HG03460 (cell line): ENCODE measurements at regions not wholly inside any gene's neighbourhood (a gene's known extent, or its start where the extent isn't known, plus 50 kb on each side); places are given as distances from the start of the nearest gene placed in this dataset.

Experiments used
- ATAC-seq: cut with Tn5 transposase; IDR thresholded peaks from one replicate; pipeline ENCODE4 v1.9.1; 2021; ENCODE audit not compliant: unreplicated experiment

DNA sequence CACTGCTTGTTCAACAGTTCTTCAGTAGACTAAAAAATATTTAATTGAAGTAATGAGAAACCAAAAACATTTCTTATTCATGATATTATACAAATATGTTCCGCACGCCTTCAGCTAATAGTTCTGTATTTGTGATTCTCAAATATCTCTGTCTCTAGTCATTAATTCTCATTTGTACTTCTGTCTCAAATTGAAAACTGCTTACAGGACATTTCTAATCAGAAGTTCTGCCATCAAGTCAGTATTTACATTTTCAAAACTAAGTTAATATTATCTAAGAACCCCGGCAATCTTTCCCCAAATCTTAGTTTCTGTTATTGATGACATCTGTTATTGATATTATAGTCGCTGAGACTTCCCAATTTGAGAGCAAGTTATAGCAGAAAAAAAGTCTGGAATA lies 78.6 kb upstream of the PGRMC2 start:
- ATAC-seq, result no peak

DNA sequence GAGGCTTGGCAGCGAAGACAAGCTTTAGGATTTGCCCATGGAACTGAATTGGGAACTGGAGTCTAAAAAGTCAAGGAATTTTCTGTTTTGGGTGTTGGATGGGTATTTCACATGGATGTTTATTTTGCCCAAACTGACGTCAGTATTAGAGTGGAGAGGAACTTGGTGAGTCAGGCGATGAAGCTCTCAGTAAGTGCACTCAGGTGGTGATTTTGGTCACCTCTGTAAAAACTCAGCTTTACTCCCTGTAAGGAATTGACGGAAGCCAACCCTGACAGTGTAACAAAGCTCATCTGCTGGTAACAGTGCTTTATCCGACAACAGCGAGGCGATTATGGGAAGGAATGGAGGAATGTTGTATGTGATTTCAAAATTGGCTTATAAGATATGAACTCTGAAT lies 77.0 kb upstream of the PGRMC2 start:
- ATAC-seq, result no peak

DNA sequence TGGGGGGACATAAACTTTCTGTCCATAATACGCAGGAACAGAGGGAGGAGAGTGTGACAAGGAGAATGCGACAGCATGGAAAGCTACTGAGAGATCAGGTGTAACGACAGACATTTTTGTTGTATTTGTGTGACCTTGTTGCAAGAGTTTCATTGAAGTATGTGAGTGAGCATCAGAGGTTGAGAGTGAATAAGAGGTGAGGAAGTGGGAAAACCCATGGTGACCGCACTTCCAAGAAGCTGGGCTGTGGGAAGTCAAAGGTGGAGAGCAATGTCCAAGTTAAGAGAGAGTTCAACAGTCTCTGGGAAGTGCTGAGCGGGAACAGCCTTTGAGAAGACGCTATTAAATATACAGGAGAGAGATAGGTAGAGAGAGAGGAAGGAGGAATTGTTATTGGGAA lies 76.4 kb upstream of the PGRMC2 start:
- ATAC-seq, result no peak

DNA sequence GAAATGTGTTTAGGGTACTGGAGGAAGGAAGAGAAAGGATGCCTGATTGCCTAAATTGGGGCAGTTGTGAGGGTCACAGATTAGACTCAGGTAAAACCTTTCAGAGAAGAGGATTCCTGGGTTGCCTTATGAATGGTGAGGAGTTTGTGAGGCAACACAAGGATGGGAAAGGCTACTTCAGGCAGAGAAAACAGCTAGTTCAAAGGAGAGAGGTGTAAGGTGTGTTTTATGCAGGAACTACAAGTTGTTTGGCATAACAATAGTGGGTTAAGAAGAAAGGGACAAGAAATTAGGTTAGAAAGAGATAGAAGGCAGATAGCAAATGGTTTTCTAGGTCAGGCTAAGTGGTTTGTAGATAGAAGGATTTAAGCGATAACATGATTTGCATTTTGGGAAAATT lies 75.1 kb upstream of the PGRMC2 start:
- no peak for ATAC-seq

DNA sequence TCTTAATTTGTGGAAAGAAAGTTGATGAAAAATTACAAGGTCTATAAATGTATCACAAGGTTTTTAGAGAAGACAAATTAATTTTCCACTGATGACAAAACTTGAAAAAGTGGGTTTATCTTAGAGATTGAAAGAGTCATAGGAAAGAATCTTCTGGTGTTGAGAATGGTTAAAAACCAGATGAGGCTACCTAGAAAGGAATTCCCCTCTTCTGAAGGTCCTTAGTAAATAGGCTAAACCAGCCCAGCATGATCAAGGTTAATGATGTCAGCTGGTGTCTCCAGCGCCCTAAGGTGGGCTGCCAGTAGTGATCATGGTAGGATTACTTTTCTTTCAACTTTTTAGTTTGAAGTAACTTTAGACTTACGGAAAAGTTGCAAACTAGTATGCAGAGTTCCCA lies 71.8 kb upstream of the PGRMC2 start:
- ATAC-seq, result no peak

DNA sequence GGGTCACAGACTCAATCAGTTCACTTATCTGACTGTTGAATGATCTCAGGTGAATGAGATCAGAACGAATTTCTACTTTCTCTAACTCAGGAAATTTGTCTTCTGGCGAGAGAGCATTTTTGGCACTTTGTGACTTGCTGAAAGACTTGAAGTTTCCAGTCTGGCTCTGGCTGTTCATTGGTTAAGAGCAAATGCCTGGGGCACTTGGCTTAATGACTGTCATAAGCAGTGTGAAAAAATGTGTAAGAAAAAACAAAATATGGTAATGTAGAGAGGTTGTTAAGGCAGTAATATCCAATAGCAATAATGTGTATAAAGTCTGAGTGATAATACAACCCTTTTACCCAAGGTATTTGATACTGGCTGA lies 71.3 kb upstream of the PGRMC2 start:
- ATAC-seq, result no peak

DNA sequence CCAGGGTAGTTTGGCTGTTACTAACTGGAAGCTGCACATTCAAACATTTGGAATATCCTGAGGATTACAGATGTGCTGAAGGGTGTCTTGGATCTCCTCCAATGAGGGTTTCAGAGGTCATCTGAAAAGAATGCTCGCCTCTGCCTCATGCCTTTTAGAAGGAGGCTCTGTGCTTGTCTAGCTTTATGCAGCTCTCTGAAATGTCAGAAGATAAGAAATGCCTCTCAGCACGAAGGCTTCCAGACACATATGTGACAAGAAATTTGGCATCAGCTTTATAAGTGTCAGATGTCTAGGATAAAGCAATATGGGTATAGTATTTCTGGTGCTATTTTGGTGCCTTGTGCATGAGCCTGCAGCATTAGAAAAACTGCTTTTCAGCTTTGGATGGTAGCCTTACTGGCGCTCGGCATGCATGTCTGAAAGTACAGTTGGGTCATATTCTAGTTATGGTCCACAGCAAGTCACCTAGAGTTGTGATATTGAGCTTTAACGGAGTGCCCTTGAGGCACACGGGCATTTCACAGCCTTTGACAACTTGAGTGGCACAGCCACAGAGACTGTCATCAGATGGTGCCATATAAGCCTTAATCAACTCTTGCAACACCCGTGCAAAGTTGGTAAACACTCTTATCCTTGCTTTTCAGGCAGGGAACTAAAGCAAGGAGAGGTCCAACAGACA lies 70.8 kb upstream of the PGRMC2 start:
- no peak for ATAC-seq

DNA sequence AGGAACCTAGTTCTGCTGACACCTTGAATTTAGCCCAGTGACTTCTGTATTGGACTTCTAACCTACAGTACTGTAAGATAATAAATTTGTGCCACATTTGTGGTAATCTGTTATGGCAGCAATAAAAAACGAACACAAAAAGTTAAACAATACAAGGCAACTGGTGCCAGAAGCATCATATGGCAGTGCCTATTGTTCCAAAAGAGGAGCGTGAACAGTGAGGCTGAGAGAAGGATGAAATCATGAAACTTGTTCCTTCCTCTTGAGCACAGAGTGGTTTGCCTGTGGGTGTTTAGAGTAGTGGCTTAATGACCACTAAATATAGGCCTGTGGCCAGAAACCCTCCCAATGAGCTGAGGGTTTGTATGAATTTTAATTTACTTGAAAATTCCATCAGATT lies 69.7 kb upstream of the PGRMC2 start:
- ATAC-seq, result no peak

DNA sequence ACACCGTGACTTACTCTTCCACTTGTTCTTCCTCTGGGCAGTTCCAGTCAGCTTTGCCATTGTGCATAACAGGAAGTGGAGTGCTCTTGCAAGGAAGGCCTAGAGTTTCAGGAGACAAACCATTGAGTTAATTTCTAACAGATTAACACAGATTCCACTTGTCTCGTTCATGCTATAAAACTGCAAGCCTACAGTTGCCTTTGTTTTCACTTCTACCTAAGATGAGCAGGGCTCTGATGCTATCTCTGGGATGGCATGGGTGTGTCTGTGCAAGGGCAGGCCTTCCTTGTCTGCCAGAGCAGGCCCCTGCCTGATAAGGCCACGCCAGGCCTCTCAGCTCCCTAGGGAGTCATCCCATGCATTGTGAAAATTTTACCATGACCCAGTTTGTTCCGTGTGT lies 67.7 kb upstream of the PGRMC2 start:
- peak; percentile 80 for ATAC-seq

DNA sequence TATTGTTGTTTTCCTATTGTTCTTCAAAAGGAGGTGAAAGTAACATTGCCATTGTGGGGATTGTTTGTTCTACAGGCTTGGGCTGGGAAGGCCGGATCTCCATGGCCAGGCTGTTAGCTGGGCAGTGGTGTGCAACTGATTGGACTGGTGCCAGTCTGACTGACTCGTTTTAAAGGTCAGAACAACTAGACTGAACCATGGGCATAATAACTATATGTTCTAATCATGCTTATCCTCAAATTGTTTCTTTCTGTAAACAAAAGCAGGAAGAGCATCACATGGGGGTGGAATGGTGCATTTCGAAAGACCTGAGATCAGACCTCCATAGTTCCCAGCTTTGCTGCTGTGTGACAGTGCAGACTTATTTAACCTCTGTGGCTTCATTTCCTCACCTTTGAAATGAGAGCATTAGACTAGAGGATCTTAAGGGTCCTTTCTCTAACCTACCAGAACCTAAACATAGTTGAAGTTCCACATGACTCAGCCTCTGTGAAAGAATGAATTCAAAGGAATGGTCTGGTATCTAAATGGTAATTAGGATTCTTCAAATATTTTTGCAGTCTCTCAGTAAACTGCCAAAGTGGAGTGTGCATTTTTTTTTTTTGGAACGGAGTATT lies 66.7 kb upstream of the PGRMC2 start:
- ATAC-seq, result no peak

DNA sequence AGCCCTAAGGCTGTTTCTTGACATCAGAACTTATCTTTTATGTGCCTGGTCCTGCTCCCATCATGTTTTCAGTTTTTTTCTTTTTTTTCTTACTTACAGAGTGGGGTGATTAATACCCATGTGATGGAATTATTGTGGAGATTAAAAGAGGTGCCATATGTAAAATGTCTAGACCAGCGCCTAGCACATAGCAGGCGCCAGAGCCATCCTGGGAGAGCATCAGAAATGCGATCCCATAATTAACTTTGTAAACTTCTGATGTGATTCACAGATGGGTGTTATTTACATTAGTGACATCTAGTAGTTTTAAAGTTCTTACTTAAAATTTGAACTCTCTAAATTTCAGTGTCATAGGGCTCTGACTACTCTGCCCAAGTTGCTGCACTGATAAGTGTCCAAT lies 66.2 kb upstream of the PGRMC2 start:
- no peak for ATAC-seq

DNA sequence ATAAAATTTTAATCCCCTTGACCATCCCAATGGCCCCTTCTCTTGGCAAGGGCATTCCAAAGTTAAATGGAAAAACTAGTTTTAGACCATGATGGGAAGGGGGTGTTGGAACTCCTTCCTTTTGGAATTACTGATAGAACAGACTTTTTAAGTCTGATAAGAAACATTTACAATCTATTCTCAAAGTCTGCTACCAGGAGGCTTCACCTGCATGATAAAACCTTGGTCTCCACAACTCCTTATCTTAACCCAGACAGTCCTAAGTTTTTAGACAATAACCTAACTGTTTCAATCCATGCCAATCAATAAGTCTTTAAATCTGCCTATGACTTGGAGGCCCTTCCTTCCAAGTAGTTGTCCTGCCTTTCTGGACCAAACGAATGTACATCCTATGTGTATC lies 63.9 kb upstream of the PGRMC2 start:
- ATAC-seq, result no peak

DNA sequence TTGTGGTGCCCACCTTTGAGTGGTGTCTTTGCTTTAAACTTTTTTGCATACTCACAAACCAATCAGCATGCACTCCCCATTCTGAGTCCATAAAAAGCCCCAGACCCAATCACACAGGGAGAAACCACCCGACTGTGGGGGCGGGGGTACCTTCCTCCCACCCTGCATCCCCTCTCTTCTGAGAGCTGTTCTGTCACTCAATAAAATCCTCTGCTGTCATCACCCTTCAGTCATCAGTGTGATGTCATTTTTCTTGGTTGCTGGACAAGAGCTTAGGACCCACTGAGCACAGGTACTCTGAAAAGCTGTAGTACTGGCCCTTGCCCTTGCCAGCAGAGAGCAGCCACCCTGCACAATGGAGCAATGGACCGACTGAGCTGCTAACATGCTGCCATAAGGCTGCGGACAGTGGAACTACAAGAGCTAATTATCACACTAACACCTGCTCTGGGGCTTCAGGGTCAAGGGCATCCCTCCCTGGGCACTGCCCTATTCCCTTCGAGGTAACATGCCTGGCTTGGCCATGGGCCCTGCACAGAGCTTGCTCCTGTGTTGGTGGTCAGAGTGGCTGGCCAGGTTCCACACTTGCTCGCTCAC lies 62.9 kb upstream of the PGRMC2 start:
- no peak for ATAC-seq

DNA sequence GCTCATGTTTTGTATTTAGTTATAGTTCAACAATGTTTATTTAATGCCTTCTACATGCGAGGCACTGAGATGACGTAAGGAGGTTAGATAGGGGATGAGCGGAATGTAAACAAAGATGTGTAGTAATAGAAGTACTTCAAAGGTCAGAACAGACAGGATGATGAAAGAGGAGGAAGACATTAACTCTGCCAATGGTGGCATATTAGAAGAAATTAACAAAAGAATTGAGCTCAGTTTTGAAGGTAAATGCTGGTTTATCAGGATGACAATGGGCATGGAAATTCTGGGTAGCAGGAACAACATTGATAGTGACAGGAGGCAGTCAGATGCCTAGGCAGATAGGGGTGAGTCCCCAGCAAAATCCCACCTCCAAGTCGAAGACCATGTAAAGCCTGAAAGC lies 62.3 kb upstream of the PGRMC2 start:
- ATAC-seq, result no peak

DNA sequence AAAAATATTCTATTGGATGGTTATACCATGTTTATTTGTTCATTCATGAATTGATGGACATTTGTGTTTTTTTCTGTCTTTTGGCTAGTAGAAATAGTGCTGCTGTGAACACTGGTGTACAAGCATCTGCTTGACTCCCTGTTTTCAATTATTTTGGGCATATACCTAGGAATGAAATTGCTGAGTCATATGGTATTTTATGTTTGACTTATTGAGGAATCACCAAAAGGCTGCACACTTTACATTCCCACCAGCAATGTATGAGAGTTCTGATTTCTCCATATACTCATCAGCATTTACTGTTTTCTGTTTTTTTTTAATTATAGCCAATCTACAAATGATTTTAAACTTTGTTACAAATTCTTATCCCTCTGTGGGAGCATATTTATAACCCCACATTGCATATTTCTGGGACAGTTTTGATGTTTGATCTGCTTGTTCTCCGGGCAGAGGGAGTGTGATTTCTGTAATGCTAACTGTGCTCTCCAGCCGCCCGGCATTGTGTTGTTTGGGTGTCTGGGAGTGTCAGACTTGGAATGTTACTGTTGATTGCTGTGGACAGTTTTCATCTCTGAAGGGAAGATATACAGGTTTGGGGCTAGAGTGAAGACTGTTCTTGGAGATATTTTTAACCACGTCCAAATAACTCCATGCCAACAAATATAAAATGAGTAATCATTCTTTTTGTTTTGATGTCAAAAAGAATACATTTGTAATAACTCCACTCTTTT lies 60.5 kb upstream of the PGRMC2 start:
- ATAC-seq, result no peak

DNA sequence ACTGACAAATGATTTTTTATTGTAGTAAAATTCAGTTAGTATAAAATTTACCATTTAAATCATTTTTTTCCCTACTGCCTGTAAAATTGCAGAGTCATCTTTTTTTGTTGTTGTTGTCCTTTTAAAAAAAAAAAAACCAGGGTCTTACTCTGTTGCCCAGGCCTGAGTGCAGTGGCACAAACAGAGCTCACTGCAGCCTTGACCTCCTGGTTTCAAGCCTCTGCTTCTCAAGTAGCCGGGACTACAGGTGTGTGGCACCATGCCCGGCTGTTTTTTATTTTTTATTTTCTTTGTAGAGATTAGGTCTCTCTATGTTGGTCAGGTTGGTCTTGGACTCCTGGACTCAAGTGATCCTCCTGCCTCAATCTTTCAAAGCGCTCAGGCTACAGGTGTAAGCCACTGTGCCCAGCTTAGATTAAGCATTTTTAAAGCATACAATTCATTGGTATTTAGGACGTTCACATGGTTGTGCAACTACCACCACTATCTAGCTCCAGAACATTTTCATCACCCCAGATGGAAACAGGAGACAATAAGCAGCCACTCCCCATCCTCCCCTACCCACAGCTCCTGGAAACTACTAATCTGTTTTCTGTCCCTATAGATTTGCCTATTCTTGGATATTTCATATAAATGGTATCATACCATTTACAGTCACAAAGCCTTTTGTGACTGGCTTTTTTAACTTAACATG lies 59.7 kb upstream of the PGRMC2 start:
- no peak for ATAC-seq

DNA sequence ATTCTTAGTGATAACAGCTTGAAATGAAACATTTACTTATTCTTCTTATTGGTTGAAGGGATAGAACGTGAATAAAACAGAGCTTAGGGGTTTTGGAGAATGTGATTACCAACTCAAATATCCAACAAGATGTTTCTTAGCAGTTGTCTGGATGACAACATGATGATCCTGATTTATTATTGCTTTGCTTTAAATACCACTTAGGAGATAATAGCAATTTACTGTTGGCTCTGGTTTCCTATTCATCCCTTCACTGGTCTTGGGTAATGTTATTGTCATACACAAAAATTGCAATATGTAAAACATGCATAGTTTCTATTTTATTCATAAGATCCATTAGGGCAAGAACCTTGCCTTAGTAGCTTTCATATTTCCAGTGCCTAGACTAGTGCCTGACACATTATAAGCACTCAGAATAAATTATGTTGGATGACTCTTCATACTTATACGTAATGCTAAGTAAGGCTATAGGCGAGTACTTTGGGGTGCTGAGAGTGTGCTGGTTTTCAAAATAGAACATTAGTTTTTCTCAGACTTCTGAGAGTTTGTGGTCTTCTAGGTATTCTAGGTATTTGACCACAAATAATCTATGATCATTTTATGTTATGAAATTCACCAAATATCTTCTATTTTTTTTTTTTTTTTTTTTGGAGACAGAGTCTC lies 58.6 kb upstream of the PGRMC2 start:
- ATAC-seq, result no peak

DNA sequence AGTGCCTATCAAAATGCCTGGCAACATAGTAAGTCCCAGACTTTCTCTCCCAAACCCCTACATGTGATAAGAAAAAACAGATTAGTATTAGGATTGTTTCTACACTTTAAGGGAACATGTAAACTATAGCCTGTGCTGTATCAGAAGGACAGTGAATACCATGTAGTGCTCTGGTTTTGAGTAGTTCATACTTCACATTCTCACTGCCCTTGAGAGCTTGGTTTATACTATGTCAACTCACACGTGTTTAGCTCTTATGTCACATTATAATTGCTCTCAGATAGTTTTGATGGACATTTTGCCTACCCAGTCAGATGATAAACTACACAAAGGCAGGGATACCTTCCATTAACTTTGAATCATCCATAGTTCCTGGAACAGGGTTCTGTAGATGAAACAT lies 58.0 kb upstream of the PGRMC2 start:
- no peak for ATAC-seq

DNA sequence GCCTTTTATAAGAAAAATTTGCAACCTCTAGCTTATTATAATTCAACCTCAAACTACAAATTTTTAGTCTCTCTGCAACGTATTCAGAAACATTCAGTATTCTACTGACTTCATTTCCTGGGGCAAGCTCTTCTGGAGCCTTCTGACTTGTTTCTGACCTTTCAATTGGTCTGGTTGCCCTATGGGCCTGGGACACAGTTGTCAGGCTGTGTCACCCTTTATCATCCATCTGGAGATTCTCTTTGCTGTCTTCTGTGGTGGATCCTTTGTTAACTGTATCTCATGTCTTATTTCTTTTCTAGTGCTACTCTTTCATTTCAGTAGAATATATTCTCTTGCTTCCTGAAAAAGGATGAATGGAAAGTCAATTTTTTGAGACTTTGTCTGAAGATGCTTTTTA lies 55.1 kb upstream of the PGRMC2 start:
- no peak for ATAC-seq

DNA sequence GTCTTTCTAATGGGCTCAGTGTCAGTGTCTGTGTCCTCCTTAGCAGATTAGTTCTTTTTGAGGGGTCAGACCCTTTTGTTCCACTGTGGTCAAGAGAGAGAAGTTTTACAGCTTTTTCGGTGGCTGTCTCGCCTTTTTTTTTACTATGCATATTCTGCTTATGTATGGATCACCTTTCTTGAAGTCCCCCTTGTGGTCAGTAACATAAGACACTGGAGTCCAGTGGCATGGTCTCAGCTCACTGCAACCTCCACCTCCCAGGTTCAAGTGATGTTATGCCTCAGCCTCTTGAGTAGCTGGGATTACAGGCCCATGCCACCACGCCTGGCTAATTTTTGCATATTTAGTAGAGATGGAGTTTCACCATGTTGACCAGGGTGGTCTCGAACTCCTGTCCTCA lies 54.0 kb upstream of the PGRMC2 start:
- no peak for ATAC-seq
